Right atrium auricular region (tissue), 2 donors: ENCODE measurements at regions not wholly inside any gene's neighbourhood (a gene's known extent, or its start where the extent isn't known, plus 50 kb on each side); places are given as distances from the start of the nearest gene placed in this dataset.

Experiments
- DNase-seq: peaks from one replicate; pipeline ENCODE4 v3.0.0-alpha.2; 2019; ENCODE audit warnings: low spot score
- H3K27ac ChIP-seq, 2 donors: fragments of 200-600 bp; sonication (generic); 1 replicate in 1 of 2; 2 replicates in 1 of 2; pipeline ENCODE4 v1.5.1; 2016 to 2019
- H3K27me3 ChIP-seq, 2 donors: fragments of 200-600 bp; sonication (generic); one replicate each; pipeline versions ENCODE4 v1.5.1 to v1.6.0; 2017 to 2019
- H3K36me3 ChIP-seq: fragments of 200-600 bp; sonication (generic); one replicate; pipeline ENCODE4 v1.5.1; 2016
- H3K4me1 ChIP-seq, 2 donors: fragments of 200-600 bp; sonication (generic); one replicate each; pipeline versions ENCODE4 v1.5.1 to v1.6.0; 2017 to 2019
- H3K4me3 ChIP-seq, 2 donors: fragments of 200-600 bp; sonication (generic); 1 replicate in 1 of 2; 2 replicates in 1 of 2; pipeline ENCODE4 v1.5.1; 2017 to 2019; ENCODE audit warnings: mild to moderate bottlenecking in 1 of 2, moderate library complexity in 1 of 2
- H3K9me3 ChIP-seq, 2 donors: fragments of 200-600 bp; sonication (generic); one replicate each; pipeline ENCODE4 v1.5.1; 2019
- TF ChIP-seq, protein P1 (sequence below), 2 donors: fragments of 200-600 bp; sonication (generic); IDR thresholded peaks; one replicate each; pipeline ENCODE4 v1.5.1; 2019; ENCODE audit warnings: antibody characterized with exemption in 2 of 2

GRCh38 chr5:93359296-93359959, 221.6 kb downstream of the NR2F1-AS1 start:
- Histone ChIP-seq H3K27ac (no peak overlapping the region), H3K4me3 (no peak overlapping the region), H3K4me1 (peaks cover 0 to 14% of the 10 kb centered on the region in 2 donors), H3K27me3 (no peaks in the 10 kb centered on the region), H3K36me3 (no peaks in the 10 kb centered on the region), H3K9me3 (no peaks in the 10 kb centered on the region)
- no peak for DNase-seq
- TF ChIP-seq, protein P1, sequence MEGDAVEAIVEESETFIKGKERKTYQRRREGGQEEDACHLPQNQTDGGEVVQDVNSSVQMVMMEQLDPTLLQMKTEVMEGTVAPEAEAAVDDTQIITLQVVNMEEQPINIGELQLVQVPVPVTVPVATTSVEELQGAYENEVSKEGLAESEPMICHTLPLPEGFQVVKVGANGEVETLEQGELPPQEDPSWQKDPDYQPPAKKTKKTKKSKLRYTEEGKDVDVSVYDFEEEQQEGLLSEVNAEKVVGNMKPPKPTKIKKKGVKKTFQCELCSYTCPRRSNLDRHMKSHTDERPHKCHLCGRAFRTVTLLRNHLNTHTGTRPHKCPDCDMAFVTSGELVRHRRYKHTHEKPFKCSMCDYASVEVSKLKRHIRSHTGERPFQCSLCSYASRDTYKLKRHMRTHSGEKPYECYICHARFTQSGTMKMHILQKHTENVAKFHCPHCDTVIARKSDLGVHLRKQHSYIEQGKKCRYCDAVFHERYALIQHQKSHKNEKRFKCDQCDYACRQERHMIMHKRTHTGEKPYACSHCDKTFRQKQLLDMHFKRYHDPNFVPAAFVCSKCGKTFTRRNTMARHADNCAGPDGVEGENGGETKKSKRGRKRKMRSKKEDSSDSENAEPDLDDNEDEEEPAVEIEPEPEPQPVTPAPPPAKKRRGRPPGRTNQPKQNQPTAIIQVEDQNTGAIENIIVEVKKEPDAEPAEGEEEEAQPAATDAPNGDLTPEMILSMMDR (IDR thresholded peaks at IDR 0.05), result no peak

DNA sequence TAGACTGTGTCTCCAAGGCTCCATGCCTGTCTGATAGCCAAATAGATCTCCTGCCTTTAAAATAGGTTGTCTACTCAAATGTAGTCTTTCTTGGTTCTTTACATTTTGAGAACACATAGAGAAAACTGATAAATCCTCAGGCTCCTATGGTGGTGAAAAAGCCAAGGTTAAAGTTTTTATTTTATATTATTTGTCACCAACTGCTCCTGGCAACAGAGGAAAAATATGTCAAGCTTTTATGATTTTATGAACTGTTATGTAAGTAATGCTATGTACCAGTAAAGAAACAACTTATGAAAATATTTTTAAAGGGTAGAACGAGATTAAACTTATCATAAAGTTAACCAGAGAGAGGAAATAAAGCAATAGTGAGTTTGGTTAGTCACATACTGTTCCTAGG, 222.8 kb downstream of the NR2F1-AS1 start:
- Histone ChIP-seq H3K27ac (no peak overlapping the region), H3K27me3 (no peaks in the 10 kb centered on the region), H3K4me1 (peaks cover 0 to 14% of the 10 kb centered on the region in 2 donors), H3K36me3 (no peaks in the 10 kb centered on the region), H3K4me3 (no peak overlapping the region), H3K9me3 (no peaks in the 10 kb centered on the region)
- TF ChIP-seq, protein P1 (IDR thresholded peaks at IDR 0.05), result no peak
- no peak for DNase-seq

- H3K4me1 ChIP-seq, result peaks cover 0 to 14% of the 10 kb centered on the region in 2 donors
- no peaks in the 10 kb centered on the region for H3K36me3 ChIP-seq
- no peak for DNase-seq
- H3K27me3 ChIP-seq, result no peaks in the 10 kb centered on the region
- TF ChIP-seq, protein P1 (IDR thresholded peaks at IDR 0.05), result no peak
- no peak overlapping the region for H3K4me3 ChIP-seq
- no peak overlapping the region for H3K27ac ChIP-seq
- H3K9me3 ChIP-seq, result no peaks in the 10 kb centered on the region
Observed at GRCh38 chr5:93357686-93358085, 223.3 kb downstream of the NR2F1-AS1 start.

DNA sequence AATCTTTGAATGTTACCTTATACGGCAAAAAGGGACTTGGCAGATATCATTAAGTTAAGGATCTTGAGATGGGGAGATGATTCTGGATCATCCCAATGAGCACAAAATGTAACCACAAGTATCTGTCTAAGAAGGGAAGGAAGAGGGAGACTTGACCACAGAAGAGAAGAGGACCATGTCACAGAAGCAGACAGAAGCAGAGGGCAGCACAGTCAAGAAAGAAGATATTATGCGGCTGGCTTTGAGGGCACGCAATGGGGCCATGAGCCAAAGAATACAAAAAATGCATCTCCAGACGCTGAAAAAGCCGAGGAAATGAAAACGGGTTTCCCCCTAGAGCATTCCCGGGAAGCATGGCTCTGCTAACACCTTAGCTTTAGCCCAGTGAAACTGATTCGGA, 225.3 kb downstream of the NR2F1-AS1 start:
- H3K27me3 ChIP-seq, result no peaks in the 10 kb centered on the region
- TF ChIP-seq, protein P1 (IDR thresholded peaks at IDR 0.05), result no peak
- no peak for DNase-seq
- H3K36me3 ChIP-seq, result no peaks in the 10 kb centered on the region
- H3K4me1 ChIP-seq, result peaks cover 0 to 14% of the 10 kb centered on the region in 2 donors
- no peaks in the 10 kb centered on the region for H3K9me3 ChIP-seq
- no peak overlapping the region for H3K27ac ChIP-seq
- no peak overlapping the region for H3K4me3 ChIP-seq

DNA sequence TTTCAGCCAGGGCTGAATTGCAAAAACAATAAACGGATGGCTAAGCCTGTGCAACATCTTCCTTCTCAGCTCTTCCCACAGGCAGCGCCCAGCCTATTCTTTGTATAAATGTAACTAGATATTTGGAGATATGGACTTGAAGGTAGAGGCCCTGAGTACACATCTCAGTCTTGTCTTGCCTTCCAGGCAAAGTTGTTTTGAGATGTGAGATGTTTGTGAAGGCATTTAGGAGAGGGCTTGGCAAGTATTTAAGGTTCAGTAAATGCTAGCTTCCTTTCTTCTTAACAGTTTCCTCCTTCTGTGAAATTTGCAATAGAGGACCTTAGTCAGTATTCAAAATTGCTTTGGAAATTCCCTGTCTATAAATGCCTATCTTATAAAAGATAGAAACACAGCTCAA, 228.8 kb downstream of the NR2F1-AS1 start:
- no peak overlapping the region for H3K27ac ChIP-seq
- H3K9me3 ChIP-seq, result no peaks in the 10 kb centered on the region
- no peaks in the 10 kb centered on the region for H3K36me3 ChIP-seq
- TF ChIP-seq, protein P1 (IDR thresholded peaks at IDR 0.05), result no peak
- no peak for DNase-seq
- H3K27me3 ChIP-seq, result no peaks in the 10 kb centered on the region
- H3K4me1 ChIP-seq, result no peaks in the 10 kb centered on the region
- H3K4me3 ChIP-seq, result no peak overlapping the region

DNA sequence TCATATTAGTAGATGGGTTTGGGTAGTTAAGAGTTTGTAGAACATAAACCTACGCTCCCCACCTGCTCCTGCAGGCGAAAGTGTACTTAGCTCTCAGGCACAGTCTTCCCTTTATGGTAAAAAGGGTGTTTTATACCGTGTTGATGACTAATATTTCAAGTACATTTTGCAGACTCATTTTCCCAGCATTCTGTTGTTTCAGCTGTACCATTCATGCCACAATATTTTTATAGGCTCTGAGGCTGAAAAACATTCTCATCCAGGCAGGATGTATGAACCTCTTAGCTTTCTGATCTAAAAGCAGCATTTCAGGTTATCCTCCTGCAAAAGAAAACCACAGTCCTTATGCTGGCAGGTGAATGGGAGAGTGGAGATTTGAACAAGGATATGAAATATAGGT, 231.4 kb downstream of the NR2F1-AS1 start:
- TF ChIP-seq, protein P1 (IDR thresholded peaks at IDR 0.05), result no peak
- no peak for DNase-seq

More for the DNA sequence above, 231.4 kb downstream of the NR2F1-AS1 start:
- Histone ChIP-seq H3K27ac (no peak overlapping the region), H3K36me3 (no peaks in the 10 kb centered on the region), H3K4me3 (no peak overlapping the region), H3K4me1 (no peaks in the 10 kb centered on the region), H3K27me3 (no peaks in the 10 kb centered on the region), H3K9me3 (no peaks in the 10 kb centered on the region)
